GM12873 (cell line): ENCODE measurements at regions not wholly inside any gene's neighbourhood (a gene's known extent, or its start where the extent isn't known, plus 50 kb on each side); places are given as distances from the start of the nearest gene placed in this dataset.

ENCODE experiments used
- TF ChIP-seq, protein P1 (sequence below): IDR thresholded peaks from 2 replicates; pipeline ENCODE4 v1.5.1; 2012; ENCODE audit warnings: low read depth, mild to moderate bottlenecking, moderate library complexity, low read length, control low read depth; ENCODE audit not compliant: insufficient read depth; ENCODE audit errors: missing control alignments

DNA sequence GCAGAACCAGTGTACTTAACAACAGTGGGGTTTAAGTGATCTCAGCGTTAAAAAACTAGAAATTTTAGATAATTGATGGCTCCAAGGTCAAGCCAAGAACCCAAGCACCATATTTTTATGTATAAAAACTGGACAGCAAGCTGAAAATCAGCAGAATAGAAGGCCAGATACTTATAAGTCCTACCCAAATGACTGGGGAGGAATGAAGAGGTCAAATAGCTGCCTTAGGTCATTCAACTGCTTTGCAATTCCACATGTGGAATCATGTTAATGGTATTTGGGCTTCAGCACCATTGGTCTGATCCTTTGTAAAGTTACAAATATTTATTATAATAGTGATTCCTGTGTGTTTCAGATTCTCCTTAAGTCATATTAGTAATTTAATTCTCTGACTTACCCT, 108.4 kb downstream of the FAT3 start:
- TF ChIP-seq, protein P1, sequence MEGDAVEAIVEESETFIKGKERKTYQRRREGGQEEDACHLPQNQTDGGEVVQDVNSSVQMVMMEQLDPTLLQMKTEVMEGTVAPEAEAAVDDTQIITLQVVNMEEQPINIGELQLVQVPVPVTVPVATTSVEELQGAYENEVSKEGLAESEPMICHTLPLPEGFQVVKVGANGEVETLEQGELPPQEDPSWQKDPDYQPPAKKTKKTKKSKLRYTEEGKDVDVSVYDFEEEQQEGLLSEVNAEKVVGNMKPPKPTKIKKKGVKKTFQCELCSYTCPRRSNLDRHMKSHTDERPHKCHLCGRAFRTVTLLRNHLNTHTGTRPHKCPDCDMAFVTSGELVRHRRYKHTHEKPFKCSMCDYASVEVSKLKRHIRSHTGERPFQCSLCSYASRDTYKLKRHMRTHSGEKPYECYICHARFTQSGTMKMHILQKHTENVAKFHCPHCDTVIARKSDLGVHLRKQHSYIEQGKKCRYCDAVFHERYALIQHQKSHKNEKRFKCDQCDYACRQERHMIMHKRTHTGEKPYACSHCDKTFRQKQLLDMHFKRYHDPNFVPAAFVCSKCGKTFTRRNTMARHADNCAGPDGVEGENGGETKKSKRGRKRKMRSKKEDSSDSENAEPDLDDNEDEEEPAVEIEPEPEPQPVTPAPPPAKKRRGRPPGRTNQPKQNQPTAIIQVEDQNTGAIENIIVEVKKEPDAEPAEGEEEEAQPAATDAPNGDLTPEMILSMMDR, result no peak

DNA sequence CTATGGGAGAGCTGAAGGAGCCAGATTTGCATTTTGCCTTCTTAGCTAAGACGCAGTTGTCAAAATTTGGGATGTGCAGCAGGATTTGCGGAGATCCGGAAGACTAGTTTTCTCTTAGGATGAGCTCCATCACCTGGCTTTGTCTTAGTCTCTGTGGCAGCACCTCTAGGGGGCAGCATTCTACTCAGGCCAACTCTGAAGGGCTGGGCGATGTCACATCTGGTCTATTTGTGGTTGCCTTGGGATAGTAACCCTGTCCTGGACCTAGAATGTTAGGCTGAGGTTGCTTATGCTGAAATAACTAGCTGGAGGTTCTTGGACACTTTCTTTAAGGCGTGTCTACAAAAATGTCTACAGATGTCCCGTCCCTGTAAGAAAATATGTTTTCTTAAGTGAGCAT, 116.2 kb downstream of the FAT3 start:
- TF ChIP-seq, protein P1, result peak; percentile 63

DNA sequence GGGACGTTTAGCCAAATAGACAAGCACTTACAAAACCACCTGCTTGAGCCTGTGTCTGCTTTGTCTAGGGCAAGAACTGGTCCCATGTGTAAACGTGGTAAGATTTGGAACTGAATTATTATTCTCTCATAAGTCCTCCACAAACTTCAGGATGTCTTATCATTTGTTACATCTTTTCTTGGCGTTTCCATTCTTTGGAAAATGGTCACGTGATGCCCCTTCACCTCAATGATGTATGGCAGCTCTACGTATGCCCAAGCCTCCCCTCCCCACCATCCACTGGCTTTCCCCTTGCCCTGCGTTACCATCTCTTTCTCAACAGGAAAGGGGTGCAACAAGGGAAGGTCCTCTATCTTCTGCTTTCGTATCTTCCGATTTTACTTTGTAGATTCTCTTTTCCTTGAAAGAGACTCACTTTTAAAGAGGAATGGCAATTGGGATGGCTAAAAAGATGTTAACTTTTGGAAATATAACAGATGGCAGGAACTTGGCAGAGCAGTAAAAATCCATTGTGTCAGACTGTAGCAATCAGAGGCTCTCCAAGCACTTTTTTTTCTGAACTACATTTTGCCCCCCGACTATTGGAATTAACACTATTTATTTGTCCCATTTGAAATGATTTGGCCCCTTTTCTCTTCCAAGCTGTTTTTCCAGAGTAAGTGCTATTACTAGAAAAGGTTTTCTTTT, 117.6 kb downstream of the FAT3 start:
- TF ChIP-seq, protein P1, result no peak

DNA sequence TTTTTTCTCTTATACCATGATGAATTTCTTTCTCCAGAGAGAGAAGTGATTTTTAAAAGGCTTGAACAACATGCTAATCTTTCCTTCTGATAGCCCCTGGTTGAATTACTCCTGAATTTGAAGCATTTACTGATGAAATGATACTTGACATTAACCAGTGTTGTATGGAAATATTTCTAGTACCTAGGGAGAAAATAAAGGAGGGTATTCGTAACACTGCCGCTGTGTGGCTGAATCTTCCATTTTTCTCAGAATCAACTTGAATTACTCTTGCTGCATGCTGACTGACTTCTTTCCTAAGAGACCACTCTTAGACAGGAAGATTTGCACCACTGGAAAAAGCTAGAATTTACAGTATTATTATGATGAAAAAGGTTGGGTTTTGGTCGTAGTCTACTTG, 118.3 kb downstream of the FAT3 start:
- TF ChIP-seq, protein P1, result no peak

DNA sequence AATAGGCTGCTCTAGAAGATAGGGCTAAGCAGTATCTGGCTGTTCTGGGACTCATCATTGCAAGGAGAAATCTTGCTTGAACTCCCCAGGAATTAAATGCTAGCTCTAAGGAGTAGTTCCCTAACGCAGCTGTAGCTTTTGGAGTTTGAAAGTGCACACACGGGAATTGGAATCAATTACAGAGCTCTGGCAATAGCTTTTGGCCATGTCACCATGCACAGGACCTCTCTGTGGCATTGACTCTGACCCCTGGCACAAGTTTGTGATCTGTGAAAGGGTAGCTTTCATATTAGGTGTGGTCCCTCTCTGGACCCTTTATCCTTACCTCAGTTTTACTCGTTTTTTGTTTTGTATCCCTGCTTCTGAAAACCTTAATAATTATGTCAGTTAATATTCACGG, 121.6 kb downstream of the FAT3 start:
- TF ChIP-seq, protein P1, result no peak

DNA sequence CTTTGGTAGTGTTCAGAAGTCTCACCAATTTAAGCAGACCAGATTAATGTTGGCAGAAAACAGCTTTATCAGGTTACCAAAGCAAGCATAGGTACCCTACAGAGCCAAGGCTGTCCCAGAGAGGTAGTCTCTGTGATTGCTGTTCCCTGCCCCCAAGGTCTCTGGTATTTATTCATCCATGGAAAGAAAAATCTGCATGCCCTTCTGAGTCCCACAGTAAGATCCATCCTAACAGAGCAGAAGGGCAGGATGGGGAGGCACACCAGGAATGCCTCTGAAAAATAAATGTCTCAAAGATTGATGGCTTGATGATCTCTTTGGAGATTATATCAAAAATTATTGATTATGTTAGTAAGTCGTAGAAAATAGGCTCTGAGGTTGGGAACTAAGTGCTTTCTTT, 122.8 kb downstream of the FAT3 start:
- TF ChIP-seq, protein P1, result no peak

DNA sequence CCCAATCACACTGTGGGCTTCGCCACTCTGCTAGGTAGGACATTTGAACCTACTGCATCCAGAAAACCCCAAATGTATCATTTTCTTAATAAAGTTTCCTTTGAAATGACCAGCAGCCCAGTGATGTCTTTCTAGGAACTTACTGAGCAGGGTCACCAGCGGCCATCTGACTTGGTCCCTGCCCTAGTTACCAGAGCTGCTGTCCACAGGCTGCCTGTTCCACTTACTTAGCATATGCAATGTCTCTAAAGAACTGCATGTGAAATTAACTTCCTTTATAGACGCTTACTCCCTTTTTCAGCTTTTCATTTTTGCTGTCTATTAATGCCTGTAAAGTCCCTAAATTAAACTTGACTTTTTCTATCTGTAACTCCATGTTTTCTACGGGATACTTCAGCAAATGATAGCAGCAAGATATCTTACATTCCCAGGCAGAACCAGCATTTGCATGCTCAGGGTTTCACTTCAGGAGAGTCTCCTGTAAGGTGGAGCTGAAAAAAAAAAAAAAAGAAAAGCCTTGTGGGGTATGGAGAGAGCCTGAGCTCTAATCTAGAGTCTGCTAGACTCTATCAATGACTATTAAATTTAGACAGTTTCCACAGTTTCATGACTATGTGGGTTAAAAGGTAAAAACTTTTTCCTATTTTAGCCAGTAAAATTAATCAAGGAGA, 125.0 kb downstream of the FAT3 start:
- TF ChIP-seq, protein P1, result no peak
